IMR-90 (cell line): ENCODE measurements at regions not wholly inside any gene's neighbourhood (a gene's known extent, or its start where the extent isn't known, plus 50 kb on each side); places are given as distances from the start of the nearest gene placed in this dataset.

ENCODE experiments used
- ATAC-seq: fragments of 200-7000 bp; cut with Tn5 transposase; 2 replicates; pipeline ENCODE4 v1.9.1; 2020; ENCODE audit warnings: low read depth, mild to moderate bottlenecking, moderate library complexity
- BruUV-seq: library from RNA; stranded (reverse); fragments of 400-500 nt; replicated peaks from 2 replicates; lab custom pipeline; 2021; lab: Mats Ljungman, UMichigan
- CTCF ChIA-PET: fragments of 300-600 bp; formaldehyde crosslinking; extraction: SDS; loops from one replicate; lab custom pipeline; 2021; ENCODE audit warnings: antibody characterized with exemption; lab: Yijun Ruan, JAX
- POLR2A ChIA-PET: fragments of 300-600 bp; sonication (Branson Sonifier 250); formaldehyde crosslinking; loops from one replicate; lab custom pipeline; 2022; ENCODE audit warnings: antibody characterized with exemption; ENCODE audit not compliant: unreplicated experiment; lab: Charles Lee
- DNase-seq: peaks from one replicate; pipeline ENCODE4 v3.0.0; 2013
- H2AFZ ChIP-seq: replicated peaks from 2 replicates; pipeline ENCODE3; 2013; ENCODE audit warnings: low read length, mild to moderate bottlenecking; ENCODE audit not compliant: poor library complexity
- H2AK5ac ChIP-seq: 2 replicates; pipeline ENCODE4 v1.6.1; 2013; ENCODE audit warnings: low read depth, low read length, inconsistent platforms
- H2AK9ac ChIP-seq: replicated peaks from 2 replicates; pipeline ENCODE3; 2013; ENCODE audit warnings: mild to moderate bottlenecking, low read depth, low read length, moderate library complexity; ENCODE audit not compliant: poor library complexity
- H2BK120ac ChIP-seq: 2 replicates; pipeline ENCODE4 v1.6.1; 2013; ENCODE audit warnings: low read depth, low read length, inconsistent platforms
- H2BK15ac ChIP-seq: 3 replicates; pipeline ENCODE4 v1.6.1; 2013; ENCODE audit warnings: low read depth, low read length, inconsistent platforms
- H2BK20ac ChIP-seq: 2 replicates; pipeline ENCODE4 v1.6.1; 2013; ENCODE audit warnings: low read depth, mild to moderate bottlenecking, inconsistent platforms, low read length, moderate library complexity
- H2BK5ac ChIP-seq: 2 replicates; pipeline ENCODE4 v1.6.1; 2013; ENCODE audit warnings: mild to moderate bottlenecking, low read depth, low read length, inconsistent platforms; ENCODE audit not compliant: poor library complexity, severe bottlenecking
- H3K14ac ChIP-seq: replicated peaks from 2 replicates; pipeline ENCODE4 v1.6.1; 2013; ENCODE audit warnings: low read depth, low read length, inconsistent platforms
- H3K18ac ChIP-seq: 2 replicates; pipeline ENCODE4 v1.6.1; 2013; ENCODE audit warnings: low read depth, low read length, control low read depth
- H3K23ac ChIP-seq: 2 replicates; pipeline ENCODE4 v1.6.1; 2013; ENCODE audit warnings: low read depth, low read length, inconsistent platforms
- H3K27ac ChIP-seq: 2 replicates; pipeline ENCODE4 v1.5.1; 2013; ENCODE audit warnings: mild to moderate bottlenecking, control low read depth, low read length; ENCODE audit not compliant: insufficient read depth
- H3K27me3 ChIP-seq: 2 replicates; pipeline ENCODE4 v1.6.1; 2013; ENCODE audit warnings: low read length; ENCODE audit not compliant: control insufficient read depth, insufficient read depth
- H3K36me3 ChIP-seq: 2 replicates; pipeline ENCODE4 v1.6.1; 2013; ENCODE audit warnings: low read length, mixed read lengths; ENCODE audit not compliant: control insufficient read depth, insufficient read depth
- H3K4ac ChIP-seq: 2 replicates; pipeline ENCODE4 v1.6.1; 2013; ENCODE audit warnings: low read depth, low read length, inconsistent platforms
- H3K4me1 ChIP-seq: 2 replicates; pipeline ENCODE4 v1.6.1; 2013; ENCODE audit warnings: low read length, mixed read lengths; ENCODE audit not compliant: control insufficient read depth, insufficient read depth
- H3K4me2 ChIP-seq: 2 replicates; pipeline ENCODE4 v1.6.1; 2013; ENCODE audit warnings: low read depth, mild to moderate bottlenecking, control low read depth, low read length, moderate library complexity
- H3K4me3 ChIP-seq: 2 replicates; pipeline ENCODE4 v1.5.1; 2013; ENCODE audit warnings: low read depth, mild to moderate bottlenecking, control low read depth, low read length, moderate library complexity; ENCODE audit not compliant: insufficient read depth
- H3K56ac ChIP-seq: 2 replicates; pipeline ENCODE4 v1.6.1; 2013; ENCODE audit warnings: low read length, inconsistent platforms; ENCODE audit not compliant: insufficient read depth; ENCODE audit errors: extremely low read depth
- H3K79me1 ChIP-seq, 2 experiments: 2 replicates each; pipeline ENCODE4 v1.6.1; 2013; ENCODE audit warnings: low read length in 2 of 2, inconsistent platforms in 1 of 2, low read depth in 1 of 2
- H3K9ac ChIP-seq: 2 replicates; pipeline ENCODE4 v1.6.1; 2013; ENCODE audit warnings: low read depth, low read length, control low read depth
- H3K9me1 ChIP-seq: 2 replicates; pipeline ENCODE4 v1.6.1; 2013; ENCODE audit warnings: low read length, inconsistent platforms; ENCODE audit not compliant: insufficient read depth
- H3K9me3 ChIP-seq: 2 replicates; pipeline ENCODE4 v1.6.1; 2013; ENCODE audit warnings: low read length; ENCODE audit not compliant: control insufficient read depth, insufficient read depth
- H4K20me1 ChIP-seq: 2 replicates; pipeline ENCODE4 v1.6.1; 2013; ENCODE audit warnings: low read length, inconsistent platforms; ENCODE audit not compliant: insufficient read depth
- H4K5ac ChIP-seq: 2 replicates; pipeline ENCODE4 v1.6.1; 2013; ENCODE audit warnings: mild to moderate bottlenecking, low read depth, low read length, control low read depth
- H4K8ac ChIP-seq, 2 experiments: 2 replicates each; pipeline ENCODE4 v1.6.1; 2013; ENCODE audit warnings: low read depth in 2 of 2, low read length in 2 of 2, control low read depth in 1 of 2, inconsistent platforms in 1 of 2
- H4K91ac ChIP-seq: 2 replicates; pipeline ENCODE4 v1.6.1; 2013; ENCODE audit warnings: low read depth, low read length, inconsistent platforms; ENCODE audit not compliant: insufficient read depth
- CEBPB ChIP-seq: IDR thresholded peaks from 2 replicates; pipeline ENCODE4 v1.6.1; 2012; ENCODE audit warnings: low read depth, low read length, improper control_type of control experiment
- CHD1 ChIP-seq: IDR thresholded peaks from 2 replicates; pipeline ENCODE4 v1.6.1; 2012; ENCODE audit warnings: low read depth, low read length, improper control_type of control experiment
- CTCF ChIP-seq: conservative IDR thresholded peaks from 2 replicates; pipeline ENCODE4 v1.5.1; 2012; ENCODE audit warnings: mild to moderate bottlenecking, low read depth, low read length, improper control_type of control experiment
- MAZ ChIP-seq: IDR thresholded peaks from 2 replicates; pipeline ENCODE4 v1.6.1; 2012; ENCODE audit warnings: low read depth, mild to moderate bottlenecking, low read length, improper control_type of control experiment, moderate library complexity, borderline replicate concordance
- RCOR1 ChIP-seq: IDR thresholded peaks from 2 replicates; pipeline ENCODE4 v1.6.1; 2012; ENCODE audit warnings: mild to moderate bottlenecking, low read length, improper control_type of control experiment; ENCODE audit not compliant: insufficient replicate concordance
- WGBS, 2 experiments: methylation state at CpG; one replicate each; pipeline versions ENCODE4 v1.1.5 to v1.1.7; 2013; ENCODE audit warnings: missing lambda C conversion rate in 2 of 2; ENCODE audit not compliant: insufficient read length in 1 of 2; ENCODE audit errors: extremely low coverage in 2 of 2; 5-methylcytosine and 5-hydroxymethylcytosine counted together
- dilution Hi-C: fragments of 300-500 bp; cut with HindIII; formaldehyde crosslinking; loops from one replicate; pipeline ENCODE4 v1.14.3; 2018; ENCODE audit warnings: low sequenced_read_pairs; ENCODE audit not compliant: unreplicated experiment
- in situ Hi-C: fragments of 300-500 bp; cut with MboI; formaldehyde crosslinking; loops from 3 replicates; pipeline ENCODE4 v1.14.3; 2019; ENCODE audit warnings: low sequenced_read_pairs, inconsistent platforms, mixed read lengths
- intact Hi-C: fragments of 100-400 bp; cut with micrococcal nuclease; formaldehyde crosslinking; loops from 2 replicates; pipeline ENCODE4 v1.10.0; 2022

GRCh38 chr14:76580399-76580798 lies 180.9 kb upstream of the VASH1 start:
- CTCF ChIA-PET: no interaction called here

More at GRCh38 chr14:76580399-76580798, 180.9 kb upstream of the VASH1 start:
- ATAC-seq (no peak), DNase-seq (no peak)
- Histone ChIP-seq H3K56ac (no peak overlapping the region), H2AK5ac (no peak overlapping the region), H3K27me3 (no peaks in the 10 kb centered on the region), H4K8ac (no peak overlapping the region), H4K20me1 (no peaks in the 10 kb centered on the region), H3K9me3 (no peaks in the 10 kb centered on the region), H2BK15ac (no peak overlapping the region), H3K27ac (no peak overlapping the region), H2BK120ac (no peak overlapping the region), H2AFZ (no peak overlapping the region), H3K79me1 (no peaks in the 10 kb centered on the region), H4K5ac (no peak overlapping the region), H2AK9ac (no peak overlapping the region), H3K4me2 (no peak overlapping the region), H3K9me1 (no peaks in the 10 kb centered on the region), H2BK5ac (no peak overlapping the region), H3K23ac (no peak overlapping the region), H3K36me3 (no peaks in the 10 kb centered on the region), H3K18ac (no peak overlapping the region), H3K4ac (no peak overlapping the region), H2BK20ac (no peak overlapping the region), H3K9ac (no peak overlapping the region), H3K14ac (no peak overlapping the region), H3K4me1 (no peaks in the 10 kb centered on the region), H4K91ac (no peak overlapping the region), H3K4me3 (no peak overlapping the region)
- intact Hi-C loops: no loop called here
- in situ Hi-C loops: no loop called here
- TF ChIP-seq CHD1: no peak
- TF ChIP-seq CTCF: no peak
- no peak for TF ChIP-seq CEBPB
- no peak for TF ChIP-seq RCOR1
- TF ChIP-seq MAZ: no peak
- POLR2A ChIA-PET: no interaction called here
- BruUV-seq: no TSS peak
- dilution Hi-C loops: no loop called here
- 0% methylated on average over 1 of the region's 2 CpGs; no CpG with 5 or more reads in 1 of the 2 experiments for WGBS, 2 experiments
